ENCODE measurements at regions not wholly inside any gene's neighbourhood (a gene's known extent, or its start where the extent isn't known, plus 50 kb on each side); places are given as distances from the start of the nearest gene placed in this dataset.

- TF ChIP-seq, protein P1, sequence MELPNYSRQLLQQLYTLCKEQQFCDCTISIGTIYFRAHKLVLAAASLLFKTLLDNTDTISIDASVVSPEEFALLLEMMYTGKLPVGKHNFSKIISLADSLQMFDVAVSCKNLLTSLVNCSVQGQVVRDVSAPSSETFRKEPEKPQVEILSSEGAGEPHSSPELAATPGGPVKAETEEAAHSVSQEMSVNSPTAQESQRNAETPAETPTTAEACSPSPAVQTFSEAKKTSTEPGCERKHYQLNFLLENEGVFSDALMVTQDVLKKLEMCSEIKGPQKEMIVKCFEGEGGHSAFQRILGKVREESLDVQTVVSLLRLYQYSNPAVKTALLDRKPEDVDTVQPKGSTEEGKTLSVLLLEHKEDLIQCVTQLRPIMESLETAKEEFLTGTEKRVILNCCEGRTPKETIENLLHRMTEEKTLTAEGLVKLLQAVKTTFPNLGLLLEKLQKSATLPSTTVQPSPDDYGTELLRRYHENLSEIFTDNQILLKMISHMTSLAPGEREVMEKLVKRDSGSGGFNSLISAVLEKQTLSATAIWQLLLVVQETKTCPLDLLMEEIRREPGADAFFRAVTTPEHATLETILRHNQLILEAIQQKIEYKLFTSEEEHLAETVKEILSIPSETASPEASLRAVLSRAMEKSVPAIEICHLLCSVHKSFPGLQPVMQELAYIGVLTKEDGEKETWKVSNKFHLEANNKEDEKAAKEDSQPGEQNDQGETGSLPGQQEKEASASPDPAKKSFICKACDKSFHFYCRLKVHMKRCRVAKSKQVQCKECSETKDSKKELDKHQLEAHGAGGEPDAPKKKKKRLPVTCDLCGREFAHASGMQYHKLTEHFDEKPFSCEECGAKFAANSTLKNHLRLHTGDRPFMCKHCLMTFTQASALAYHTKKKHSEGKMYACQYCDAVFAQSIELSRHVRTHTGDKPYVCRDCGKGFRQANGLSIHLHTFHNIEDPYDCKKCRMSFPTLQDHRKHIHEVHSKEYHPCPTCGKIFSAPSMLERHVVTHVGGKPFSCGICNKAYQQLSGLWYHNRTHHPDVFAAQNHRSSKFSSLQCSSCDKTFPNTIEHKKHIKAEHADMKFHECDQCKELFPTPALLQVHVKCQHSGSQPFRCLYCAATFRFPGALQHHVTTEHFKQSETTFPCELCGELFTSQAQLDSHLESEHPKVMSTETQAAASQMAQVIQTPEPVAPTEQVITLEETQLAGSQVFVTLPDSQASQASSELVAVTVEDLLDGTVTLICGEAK (IDR thresholded peaks at IDR 0.05): no peak
- TF ChIP-seq, protein P1 (CRISPR knock-in tag; IDR thresholded peaks at IDR 0.05): no peak
Observed at GRCh38 chr7:36794689-36795088, 70.4 kb upstream of the AOAH start (continued).

- no peak for ATAC-seq
- in situ Hi-C loops (cut with HindIII; ENCODE audit: extremely low pct_ligation_motif_present, low pct_unique_long_range_greater_than_20kb) (no loop called here), intact Hi-C loops (cut with micrococcal nuclease; ENCODE audit: unreplicated experiment) (no loop called here)
- H3K36me3 ChIP-seq (replicated peaks in 1 of 2; ENCODE audit: control insufficient read depth in 1 of 2, insufficient read depth in 2 of 2, low read length in 2 of 2): no peaks in the 10 kb centered on the region
- H3K9ac ChIP-seq (ENCODE audit: insufficient read depth, low read depth, low read length): no peak overlapping the region
- FAIRE-seq: no peak
- H3K4me1 ChIP-seq (ENCODE audit: insufficient read depth, low read length): peaks cover 53% of the 10 kb centered on the region
- TF ChIP-seq SRY (CRISPR knock-in tag; IDR thresholded peaks at IDR 0.05) (no peak), AKNA (CRISPR knock-in tag; IDR thresholded peaks at IDR 0.05; ENCODE audit: borderline replicate concordance) (no peak), SUZ12 (IDR thresholded peaks at IDR 0.05; ENCODE audit: low read depth, low read length) (no peak), ZNF616 (CRISPR knock-in tag; IDR thresholded peaks at IDR 0.05; ENCODE audit: low read depth) (no peak)
- CTCF ChIA-PET (ENCODE audit: low intra/inter-chr PET ratio, low total read pairs): no interaction called here
- H3K4me3 ChIP-seq (replicated peaks in 1 of 3; ENCODE audit: insufficient read depth in 1 of 3, low read depth in 2 of 3, low read length in 3 of 3): no peak overlapping the region
- H3K9me3 ChIP-seq (ENCODE audit: low read length): no peaks in the 10 kb centered on the region
- no peaks in the 10 kb centered on the region; a peak in 1 of 5 replicates for H3K27me3 ChIP-seq (ENCODE audit: control insufficient read depth in 1 of 2, insufficient read depth in 2 of 2, low read length in 2 of 2)
- no peak overlapping the region for H2AFZ ChIP-seq (ENCODE audit: low read length)
- DNase-seq (ENCODE audit: low spot score): no peak
- H3K79me2 ChIP-seq (ENCODE audit: insufficient read depth, low read length): no peaks in the 10 kb centered on the region
- POLR2A ChIA-PET: no interaction called here
- BruUV-seq (replicated peaks): no TSS peak
- no peak overlapping the region for H3K27ac ChIP-seq (ENCODE audit: extremely low read length, insufficient read depth, low read length)
- no peaks in the 10 kb centered on the region for H4K20me1 ChIP-seq (ENCODE audit: insufficient read depth, low read length)
- no peak overlapping the region for H3K4me2 ChIP-seq (ENCODE audit: low read depth, low read length)
- WGBS (ENCODE audit: low lambda C conversion rate): 74% methylated on average over 5 of the region's 5 CpGs
Observed at GRCh38 chr7:36792421-36792820, 68.1 kb upstream of the AOAH start.

Data from HepG2 (cell line).